ENCODE measurements at regions not wholly inside any gene's neighbourhood (a gene's known extent, or its start where the extent isn't known, plus 50 kb on each side); places are given as distances from the start of the nearest gene placed in this dataset.

DNA sequence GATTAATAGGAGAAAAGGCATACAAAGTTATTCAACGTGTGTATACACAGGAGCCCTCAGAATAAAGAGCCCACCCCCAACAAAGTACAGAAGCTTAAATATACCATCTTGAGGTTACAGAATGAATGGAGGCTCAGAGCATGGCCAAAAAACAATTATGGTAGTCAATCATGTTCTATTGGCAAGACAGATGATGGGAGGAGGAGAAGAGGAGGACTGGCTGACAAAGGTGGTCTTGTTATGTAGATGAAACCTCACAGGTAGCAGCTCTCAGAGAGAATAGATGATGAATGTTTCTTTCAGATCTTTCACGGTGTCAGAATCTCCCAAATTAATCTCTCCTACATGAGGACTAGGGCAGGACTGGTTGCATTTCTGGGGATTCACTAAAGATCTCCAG lies 66.0 kb downstream of the ARL4C start:
- Histone ChIP-seq H3K4me3 (ENCODE audit: low read depth, low read length) (no peak overlapping the region), H3K27ac (ENCODE audit: low read depth, low read length) (no peak overlapping the region), H3K27me3 (ENCODE audit: control insufficient read depth, insufficient read depth, low read length) (no peaks in the 10 kb centered on the region), H3K9me3 (ENCODE audit: control insufficient read depth, insufficient read depth, low read length) (no peaks in the 10 kb centered on the region; the same call in 1 of the 2 replicates)
- POLR2A ChIA-PET, result no interaction called here
- CTCF ChIA-PET, result no interaction called here
- TF ChIP-seq, protein P1, sequence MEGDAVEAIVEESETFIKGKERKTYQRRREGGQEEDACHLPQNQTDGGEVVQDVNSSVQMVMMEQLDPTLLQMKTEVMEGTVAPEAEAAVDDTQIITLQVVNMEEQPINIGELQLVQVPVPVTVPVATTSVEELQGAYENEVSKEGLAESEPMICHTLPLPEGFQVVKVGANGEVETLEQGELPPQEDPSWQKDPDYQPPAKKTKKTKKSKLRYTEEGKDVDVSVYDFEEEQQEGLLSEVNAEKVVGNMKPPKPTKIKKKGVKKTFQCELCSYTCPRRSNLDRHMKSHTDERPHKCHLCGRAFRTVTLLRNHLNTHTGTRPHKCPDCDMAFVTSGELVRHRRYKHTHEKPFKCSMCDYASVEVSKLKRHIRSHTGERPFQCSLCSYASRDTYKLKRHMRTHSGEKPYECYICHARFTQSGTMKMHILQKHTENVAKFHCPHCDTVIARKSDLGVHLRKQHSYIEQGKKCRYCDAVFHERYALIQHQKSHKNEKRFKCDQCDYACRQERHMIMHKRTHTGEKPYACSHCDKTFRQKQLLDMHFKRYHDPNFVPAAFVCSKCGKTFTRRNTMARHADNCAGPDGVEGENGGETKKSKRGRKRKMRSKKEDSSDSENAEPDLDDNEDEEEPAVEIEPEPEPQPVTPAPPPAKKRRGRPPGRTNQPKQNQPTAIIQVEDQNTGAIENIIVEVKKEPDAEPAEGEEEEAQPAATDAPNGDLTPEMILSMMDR (IDR thresholded peaks at IDR 0.05; ENCODE audit: low read depth, low read length), result no peak
- DNase-seq (ENCODE audit: low read depth, low spot score), result no peak

GRCh38 chr2:234429265-234429664 lies 67.6 kb downstream of the ARL4C start:
- Histone ChIP-seq H3K4me3 (ENCODE audit: low read depth, low read length) (no peak overlapping the region), H3K27ac (ENCODE audit: low read depth, low read length) (no peak overlapping the region), H3K9me3 (ENCODE audit: control insufficient read depth, insufficient read depth, low read length) (no peaks in the 10 kb centered on the region; the same call in 1 of the 2 replicates), H3K27me3 (ENCODE audit: control insufficient read depth, insufficient read depth, low read length) (no peaks in the 10 kb centered on the region)
- POLR2A ChIA-PET, result no interaction called here
- CTCF ChIA-PET, result no interaction called here
- TF ChIP-seq, protein P1 (IDR thresholded peaks at IDR 0.05; ENCODE audit: low read depth, low read length), result no peak
- no peak for DNase-seq (ENCODE audit: low read depth, low spot score)

DNA sequence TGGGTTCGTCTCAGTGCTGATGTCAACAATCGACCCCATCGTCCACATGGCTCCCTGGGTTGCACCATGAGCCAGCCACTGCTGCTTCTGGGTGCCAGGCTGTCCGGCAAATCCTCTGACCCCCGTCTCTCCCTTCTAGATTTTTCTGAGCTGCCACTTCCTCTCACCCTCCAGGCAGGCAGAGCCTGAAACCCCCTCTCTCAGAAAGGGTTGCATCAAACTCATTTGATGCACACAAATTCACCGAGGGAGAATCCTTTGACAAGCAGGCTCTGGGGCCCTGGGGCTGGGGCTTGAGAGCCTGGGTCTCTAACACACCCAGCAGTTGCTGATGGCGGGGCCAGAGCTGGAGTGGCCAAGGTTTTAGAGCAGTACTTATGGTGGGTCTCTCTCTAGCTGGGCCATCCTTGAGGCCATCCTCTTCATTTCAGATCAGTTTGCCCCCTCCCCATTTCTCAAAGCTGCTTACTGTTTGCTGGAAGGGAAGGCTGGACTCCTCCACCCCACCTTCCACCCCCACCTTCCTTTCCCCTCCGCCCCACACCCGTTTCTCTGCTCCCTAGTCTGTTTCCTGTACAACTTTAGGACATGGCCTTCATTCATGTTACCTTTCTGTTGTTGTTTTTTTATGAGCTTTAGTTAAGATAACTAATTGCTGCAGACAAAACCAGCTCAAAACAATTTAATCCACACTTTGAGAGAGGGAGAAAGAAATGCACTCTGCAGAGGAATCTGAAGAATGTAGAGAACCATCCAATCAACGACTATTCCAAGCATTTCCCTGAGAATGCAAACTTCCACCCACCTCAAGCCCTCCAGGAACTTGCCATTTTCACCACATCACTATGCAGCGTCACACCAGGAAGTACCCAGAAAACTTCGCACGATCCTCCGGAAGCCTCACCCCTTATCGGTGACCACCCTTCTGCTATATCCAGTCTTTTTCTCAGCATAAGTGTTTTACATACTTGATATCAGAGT lies 69.5 kb downstream of the ARL4C start:
- DNase-seq (ENCODE audit: low read depth, low spot score), result peak; percentile 70
- ChIA-PET POLR2A (interaction anchor here (0.7 to 1.5 kb wide), 4 partner anchors 17 to 90 kb away, joined by 3 to 8 read pairs (median 5); no protein-coding TSS in a partner anchor), CTCF (interaction anchor here (0.6 kb wide), 1 partner anchor 499 kb away, joined by 3 read pairs; no protein-coding TSS in a partner anchor)
- H3K9me3 ChIP-seq (ENCODE audit: control insufficient read depth, insufficient read depth, low read length), result no peaks in the 10 kb centered on the region; the same call in 1 of the 2 replicates
- H3K27ac ChIP-seq (ENCODE audit: low read depth, low read length), result peak overlapping the region; percentile 70
- TF ChIP-seq, protein P1 (IDR thresholded peaks at IDR 0.05; ENCODE audit: low read depth, low read length), result no peak
- H3K27me3 ChIP-seq (ENCODE audit: control insufficient read depth, insufficient read depth, low read length), result no peaks in the 10 kb centered on the region
- H3K4me3 ChIP-seq (ENCODE audit: low read depth, low read length), result no peak overlapping the region

- H3K4me3 ChIP-seq (ENCODE audit: low read depth, low read length), result no peak overlapping the region
- TF ChIP-seq, protein P1 (IDR thresholded peaks at IDR 0.05; ENCODE audit: low read depth, low read length), result no peak
- ChIA-PET POLR2A (interaction anchor here (1.3 kb wide), 1 partner anchor 23 kb away, joined by 4 read pairs; no protein-coding TSS in a partner anchor), CTCF (interaction anchor here (0.6 kb wide), 1 partner anchor 168 kb away, joined by 3 read pairs; no protein-coding TSS in a partner anchor)
- no peak overlapping the region for H3K27ac ChIP-seq (ENCODE audit: low read depth, low read length)
- H3K9me3 ChIP-seq (ENCODE audit: control insufficient read depth, insufficient read depth, low read length), result no peaks in the 10 kb centered on the region; the same call in 1 of the 2 replicates
- no peak for DNase-seq (ENCODE audit: low read depth, low spot score)
- no peaks in the 10 kb centered on the region for H3K27me3 ChIP-seq (ENCODE audit: control insufficient read depth, insufficient read depth, low read length)
These were observed 70.3 kb downstream of the ARL4C start for GRCh38 chr2:234426616-234427015.
